ENCODE measurements at regions not wholly inside any gene's neighbourhood (a gene's known extent, or its start where the extent isn't known, plus 50 kb on each side); places are given as distances from the start of the nearest gene placed in this dataset.

DNA sequence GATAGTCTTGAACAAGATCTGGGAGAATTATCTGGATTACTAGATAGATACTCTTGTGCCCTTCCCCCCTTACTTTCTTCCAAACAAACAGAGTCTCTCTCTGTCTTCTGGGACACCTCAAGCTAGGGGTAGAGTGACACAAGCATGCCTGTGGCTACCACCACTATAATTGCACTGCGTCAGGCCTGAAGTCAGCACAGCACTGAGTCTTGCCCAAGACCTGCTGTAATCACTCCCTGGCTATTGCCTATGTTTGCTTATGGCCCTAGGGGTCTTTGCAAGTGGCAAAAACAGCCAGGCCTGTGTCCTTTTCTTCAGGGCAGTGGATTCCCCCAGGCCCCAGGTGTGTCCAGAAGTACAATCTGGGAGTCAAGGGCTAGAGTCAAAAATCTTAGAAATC lies 106.6 kb downstream of the SLC5A7 start:
- H4K20me1 ChIP-seq (replicated peaks; ENCODE audit: control insufficient read depth, insufficient read depth, low read length): no peaks in the 10 kb centered on the region
- TF ChIP-seq KDM2B (CRISPR knock-in tag; IDR thresholded peaks at IDR 0.05) (no peak), FOXJ2 (tag; IDR thresholded peaks at IDR 0.05) (no peak), CEBPG (CRISPR knock-in tag; IDR thresholded peaks at IDR 0.05) (no peak), CEBPG (tag; conservative IDR thresholded peaks at IDR 0.05 in 1 of 2, IDR thresholded peaks at IDR 0.05 in 1 of 2) (no peak), ELF4 (CRISPR knock-in tag; IDR thresholded peaks at IDR 0.05) (no peak)
- TF ChIP-seq, protein P1, sequence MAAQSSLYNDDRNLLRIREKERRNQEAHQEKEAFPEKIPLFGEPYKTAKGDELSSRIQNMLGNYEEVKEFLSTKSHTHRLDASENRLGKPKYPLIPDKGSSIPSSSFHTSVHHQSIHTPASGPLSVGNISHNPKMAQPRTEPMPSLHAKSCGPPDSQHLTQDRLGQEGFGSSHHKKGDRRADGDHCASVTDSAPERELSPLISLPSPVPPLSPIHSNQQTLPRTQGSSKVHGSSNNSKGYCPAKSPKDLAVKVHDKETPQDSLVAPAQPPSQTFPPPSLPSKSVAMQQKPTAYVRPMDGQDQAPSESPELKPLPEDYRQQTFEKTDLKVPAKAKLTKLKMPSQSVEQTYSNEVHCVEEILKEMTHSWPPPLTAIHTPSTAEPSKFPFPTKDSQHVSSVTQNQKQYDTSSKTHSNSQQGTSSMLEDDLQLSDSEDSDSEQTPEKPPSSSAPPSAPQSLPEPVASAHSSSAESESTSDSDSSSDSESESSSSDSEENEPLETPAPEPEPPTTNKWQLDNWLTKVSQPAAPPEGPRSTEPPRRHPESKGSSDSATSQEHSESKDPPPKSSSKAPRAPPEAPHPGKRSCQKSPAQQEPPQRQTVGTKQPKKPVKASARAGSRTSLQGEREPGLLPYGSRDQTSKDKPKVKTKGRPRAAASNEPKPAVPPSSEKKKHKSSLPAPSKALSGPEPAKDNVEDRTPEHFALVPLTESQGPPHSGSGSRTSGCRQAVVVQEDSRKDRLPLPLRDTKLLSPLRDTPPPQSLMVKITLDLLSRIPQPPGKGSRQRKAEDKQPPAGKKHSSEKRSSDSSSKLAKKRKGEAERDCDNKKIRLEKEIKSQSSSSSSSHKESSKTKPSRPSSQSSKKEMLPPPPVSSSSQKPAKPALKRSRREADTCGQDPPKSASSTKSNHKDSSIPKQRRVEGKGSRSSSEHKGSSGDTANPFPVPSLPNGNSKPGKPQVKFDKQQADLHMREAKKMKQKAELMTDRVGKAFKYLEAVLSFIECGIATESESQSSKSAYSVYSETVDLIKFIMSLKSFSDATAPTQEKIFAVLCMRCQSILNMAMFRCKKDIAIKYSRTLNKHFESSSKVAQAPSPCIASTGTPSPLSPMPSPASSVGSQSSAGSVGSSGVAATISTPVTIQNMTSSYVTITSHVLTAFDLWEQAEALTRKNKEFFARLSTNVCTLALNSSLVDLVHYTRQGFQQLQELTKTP (IDR thresholded peaks at IDR 0.05; ENCODE audit: low read depth in 1 of 2, partially characterized antibody in 2 of 2): no peak
- intact Hi-C loops (cut with micrococcal nuclease) (no loop called here), in situ Hi-C loops (cut with MboI) (no loop called here)
- H3K27ac ChIP-seq (ENCODE audit: extremely low read depth, low read depth, low read length): no peak overlapping the region
- ChIA-PET CTCF (ENCODE audit: low intra/inter-chr PET ratio) (no interaction called here), POLR2A (no interaction called here)
- DNase-seq (ENCODE audit: extremely low read depth in 1 of 4, low spot score in 3 of 4): no peak
- no peaks in the 10 kb centered on the region for H3K9me3 ChIP-seq (replicated peaks; ENCODE audit: control insufficient read depth, insufficient read depth, low read depth, low read length)
- H3K4me1 ChIP-seq (replicated peaks in 1 of 2; ENCODE audit: control insufficient read depth in 2 of 2, insufficient read depth in 2 of 2, low read length in 2 of 2): no peaks in the 10 kb centered on the region
- BruUV-seq (replicated peaks): no TSS peak
- 20% methylated on average over 1 of the region's 1 CpG for WGBS (ENCODE audit: insufficient coverage, low coverage, missing lambda C conversion rate)
- ATAC-seq: no peak
- H3K4me2 ChIP-seq (ENCODE audit: insufficient read depth, low read length): no peak overlapping the region
- H3K36me3 ChIP-seq (ENCODE audit: control insufficient read depth, insufficient read depth, low read length): no peaks in the 10 kb centered on the region
- H3K9me1 ChIP-seq (ENCODE audit: control insufficient read depth, insufficient read depth, low read length): no peaks in the 10 kb centered on the region
- no peaks in the 10 kb centered on the region for H3K79me2 ChIP-seq (ENCODE audit: control insufficient read depth, insufficient read depth, low read length)
- no peak overlapping the region for H2AFZ ChIP-seq (ENCODE audit: low read depth, low read length)
- no peak overlapping the region for H3K9ac ChIP-seq (ENCODE audit: insufficient read depth in 1 of 2, low read depth in 2 of 2, low read length in 2 of 2)
- no peak for FAIRE-seq
- no peak overlapping the region for H3K4me3 ChIP-seq
- H3K27me3 ChIP-seq (ENCODE audit: control insufficient read depth in 2 of 2, insufficient read depth in 2 of 2, low read length in 2 of 2): no peaks in the 10 kb centered on the region
